Neural cell (in vitro differentiated cells): ENCODE measurements at regions not wholly inside any gene's neighbourhood (a gene's known extent, or its start where the extent isn't known, plus 50 kb on each side); places are given as distances from the start of the nearest gene placed in this dataset.

ENCODE experiments used
- H2AFZ ChIP-seq: fragments of 200-600, 300-800 bp; sonication (generic), shearing (Covaris generic); 2 replicates; pipeline ENCODE4 v1.6.0; 2014; ENCODE audit warnings: low read depth, mild to moderate bottlenecking, antibody characterized with exemption, low read length, moderate library complexity
- H3F3A ChIP-seq: fragments of 200-600 bp; shearing (Covaris generic); 2 replicates; pipeline ENCODE4 v1.6.1; 2016; ENCODE audit warnings: mild to moderate bottlenecking, moderate library complexity, mixed read lengths, antibody characterized with exemption, low read length; ENCODE audit not compliant: insufficient read depth, poor library complexity, severe bottlenecking
- H3K27ac ChIP-seq: fragments of 200-600, 300-800 bp; sonication (generic), shearing (Covaris generic); 2 replicates; pipeline ENCODE4 v1.5.1; 2014; ENCODE audit warnings: mild to moderate bottlenecking, low read length, moderate library complexity
- H3K27me3 ChIP-seq: fragments of 300-800, 200-600 bp; sonication (generic), shearing (Covaris generic); 2 replicates; pipeline ENCODE4 v1.6.0; 2014; ENCODE audit warnings: mild to moderate bottlenecking, low read depth, low read length, moderate library complexity; ENCODE audit not compliant: insufficient read depth
- H3K36me3 ChIP-seq: fragments of 300-800, 200-600 bp; sonication (generic), shearing (Covaris generic); 2 replicates; pipeline ENCODE4 v1.5.1; 2014; ENCODE audit warnings: mild to moderate bottlenecking, antibody characterized with exemption, low read length, moderate library complexity; ENCODE audit not compliant: insufficient read depth
- H3K4me2 ChIP-seq: fragments of 300-800, 200-600 bp; sonication (generic), shearing (Covaris generic); 2 replicates; pipeline ENCODE4 v1.6.0; 2014; ENCODE audit warnings: mild to moderate bottlenecking, low read length
- H3K4me3 ChIP-seq: fragments of 300-800, 200-600 bp; sonication (generic), shearing (Covaris generic); 2 replicates; pipeline ENCODE4 v1.5.1; 2014; ENCODE audit warnings: mild to moderate bottlenecking, low read length, moderate library complexity
- H3K79me2 ChIP-seq: fragments of 200-600 bp; shearing (Covaris generic); replicated peaks from 2 replicates; pipeline ENCODE4 v1.6.0; 2014; ENCODE audit warnings: mild to moderate bottlenecking, low read length, moderate library complexity; ENCODE audit not compliant: insufficient read depth
- H3K9ac ChIP-seq: fragments of 300-800, 200-600 bp; sonication (generic), shearing (Covaris generic); 2 replicates; pipeline ENCODE4 v1.6.1; 2016; ENCODE audit warnings: mild to moderate bottlenecking, low read length, mixed read lengths
- H3K9me2 ChIP-seq: fragments of 200-600 bp; shearing (Covaris generic); 2 replicates; pipeline ENCODE4 v1.6.1; 2016; ENCODE audit warnings: mild to moderate bottlenecking, low read length, mixed read lengths; ENCODE audit not compliant: insufficient read depth
- H3K9me3 ChIP-seq: fragments of 200-600, 300-800 bp; sonication (generic), shearing (Covaris generic); 2 replicates; pipeline ENCODE4 v1.6.1; 2016; ENCODE audit warnings: mild to moderate bottlenecking, mixed run types, low read length, moderate library complexity, mixed read lengths
- H4K20me1 ChIP-seq: fragments of 200-600 bp; shearing (Covaris generic); 2 replicates; pipeline ENCODE4 v1.6.1; 2016; ENCODE audit warnings: mild to moderate bottlenecking, mixed run types; ENCODE audit not compliant: insufficient read depth
- EP300 ChIP-seq: fragments of 450-650 bp; conservative IDR thresholded peaks from 2 replicates; pipeline ENCODE4 v1.6.1; 2014; ENCODE audit warnings: antibody characterized with exemption, mild to moderate bottlenecking, moderate library complexity; ENCODE audit not compliant: poor library complexity, severe bottlenecking
- EZH2 ChIP-seq: fragments of 200-600, 300-800 bp; shearing (Covaris generic), sonication (generic); IDR thresholded peaks from 2 replicates; pipeline ENCODE4 v1.6.1; 2014; ENCODE audit warnings: antibody characterized with exemption, low read length, borderline replicate concordance, mild to moderate bottlenecking; ENCODE audit not compliant: insufficient read depth, poor library complexity, severe bottlenecking
- MXI1 ChIP-seq: fragments of 450-650 bp; conservative IDR thresholded peaks from 2 replicates; pipeline ENCODE4 v1.6.1; 2014; ENCODE audit warnings: antibody characterized with exemption, mild to moderate bottlenecking; ENCODE audit not compliant: poor library complexity, severe bottlenecking
- POLR2AphosphoS5 ChIP-seq: IDR thresholded peaks from 2 replicates; pipeline ENCODE4 v1.6.1; 2012
- RAD21 ChIP-seq: fragments of 450-650 bp; conservative IDR thresholded peaks from 2 replicates; pipeline ENCODE4 v1.6.1; 2014; ENCODE audit warnings: antibody characterized with exemption, mild to moderate bottlenecking, moderate library complexity
- REST ChIP-seq: IDR thresholded peaks from 2 replicates; pipeline ENCODE4 v1.6.1; 2012; ENCODE audit warnings: borderline replicate concordance
- SMC3 ChIP-seq: fragments of 450-650 bp; conservative IDR thresholded peaks from 2 replicates; pipeline ENCODE4 v1.6.1; 2014; ENCODE audit warnings: antibody characterized with exemption, mild to moderate bottlenecking, moderate library complexity; ENCODE audit not compliant: poor library complexity
- TAF1 ChIP-seq: IDR thresholded peaks from 2 replicates; pipeline ENCODE4 v1.6.1; 2012; ENCODE audit warnings: low read depth
- TF ChIP-seq, protein P1 (sequence below): fragments of 450-650 bp; IDR thresholded peaks from 2 replicates; pipeline ENCODE4 v1.5.1; 2014; ENCODE audit warnings: antibody characterized with exemption, mild to moderate bottlenecking, moderate library complexity; ENCODE audit not compliant: poor library complexity, severe bottlenecking

- no peak overlapping the region for H3K4me2 ChIP-seq
- no peaks in the 10 kb centered on the region for H3K9me3 ChIP-seq
- H3K79me2 ChIP-seq: no peaks in the 10 kb centered on the region
- no peaks in the 10 kb centered on the region for H3K9me2 ChIP-seq
- no peaks in the 10 kb centered on the region for H3F3A ChIP-seq
- no peaks in the 10 kb centered on the region for H3K36me3 ChIP-seq
- H4K20me1 ChIP-seq: no peaks in the 10 kb centered on the region
- no peak overlapping the region for H3K9ac ChIP-seq
- TF ChIP-seq REST (no peak), TAF1 (no peak), SMC3 (no peak), POLR2AphosphoS5 (no peak), EP300 (no peak), RAD21 (no peak), EZH2 (no peak), MXI1 (no peak)
- TF ChIP-seq, protein P1, sequence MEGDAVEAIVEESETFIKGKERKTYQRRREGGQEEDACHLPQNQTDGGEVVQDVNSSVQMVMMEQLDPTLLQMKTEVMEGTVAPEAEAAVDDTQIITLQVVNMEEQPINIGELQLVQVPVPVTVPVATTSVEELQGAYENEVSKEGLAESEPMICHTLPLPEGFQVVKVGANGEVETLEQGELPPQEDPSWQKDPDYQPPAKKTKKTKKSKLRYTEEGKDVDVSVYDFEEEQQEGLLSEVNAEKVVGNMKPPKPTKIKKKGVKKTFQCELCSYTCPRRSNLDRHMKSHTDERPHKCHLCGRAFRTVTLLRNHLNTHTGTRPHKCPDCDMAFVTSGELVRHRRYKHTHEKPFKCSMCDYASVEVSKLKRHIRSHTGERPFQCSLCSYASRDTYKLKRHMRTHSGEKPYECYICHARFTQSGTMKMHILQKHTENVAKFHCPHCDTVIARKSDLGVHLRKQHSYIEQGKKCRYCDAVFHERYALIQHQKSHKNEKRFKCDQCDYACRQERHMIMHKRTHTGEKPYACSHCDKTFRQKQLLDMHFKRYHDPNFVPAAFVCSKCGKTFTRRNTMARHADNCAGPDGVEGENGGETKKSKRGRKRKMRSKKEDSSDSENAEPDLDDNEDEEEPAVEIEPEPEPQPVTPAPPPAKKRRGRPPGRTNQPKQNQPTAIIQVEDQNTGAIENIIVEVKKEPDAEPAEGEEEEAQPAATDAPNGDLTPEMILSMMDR: no peak
- H2AFZ ChIP-seq: no peak overlapping the region
- H3K4me3 ChIP-seq: no peak overlapping the region
- no peak overlapping the region for H3K27ac ChIP-seq
- H3K27me3 ChIP-seq: no peaks in the 10 kb centered on the region
Measured at GRCh38 chrX:42538405-42538804, 239.6 kb downstream of the PPP1R2C start.

- H3K79me2 ChIP-seq: no peaks in the 10 kb centered on the region
- no peak overlapping the region for H2AFZ ChIP-seq
- H3K4me3 ChIP-seq: no peak overlapping the region
- H3F3A ChIP-seq: no peaks in the 10 kb centered on the region
- no peak overlapping the region for H3K4me2 ChIP-seq
- no peaks in the 10 kb centered on the region for H3K36me3 ChIP-seq
- no peak overlapping the region for H3K9ac ChIP-seq
- TF ChIP-seq POLR2AphosphoS5 (no peak), MXI1 (no peak), SMC3 (no peak), RAD21 (no peak), TAF1 (no peak), EZH2 (no peak), EP300 (no peak), REST (no peak)
- no peaks in the 10 kb centered on the region for H3K9me2 ChIP-seq
- no peak overlapping the region for H3K27ac ChIP-seq
- no peaks in the 10 kb centered on the region for H3K9me3 ChIP-seq
- H3K27me3 ChIP-seq: no peaks in the 10 kb centered on the region
- H4K20me1 ChIP-seq: no peaks in the 10 kb centered on the region
Measured at GRCh38 chrX:42536286-42536685, 241.7 kb downstream of the PPP1R2C start.
